Esophagus squamous epithelium (tissue), 4 donors: ENCODE measurements at regions not wholly inside any gene's neighbourhood (a gene's known extent, or its start where the extent isn't known, plus 50 kb on each side); places are given as distances from the start of the nearest gene placed in this dataset.

ENCODE experiments used
- CTCF ChIP-seq, 6 experiments: fragments of 450-650 bp in 4 of 6; fragments of 200-600 bp in 2 of 6; sonication (generic) in 2 of 6; IDR thresholded peaks; one replicate each; pipeline ENCODE4 v1.5.1; 2016 to 2019; ENCODE audit warnings: antibody characterized with exemption in 6 of 6, mild to moderate bottlenecking in 4 of 6, moderate library complexity in 4 of 6
- POLR2A ChIP-seq, 4 donors: fragments of 450-650 bp; IDR thresholded peaks; one replicate each; pipeline ENCODE4 v1.6.1; 2017; ENCODE audit warnings: antibody characterized with exemption in 4 of 4, mild to moderate bottlenecking in 4 of 4, moderate library complexity in 3 of 4

- TF ChIP-seq CTCF (IDR thresholded peaks at IDR 0.05), result no peak
- TF ChIP-seq POLR2A (IDR thresholded peaks at IDR 0.05), result no peak
These were observed 291.6 kb downstream of the TLE1 start for GRCh38 chr9:81397481-81398381.
